ENCODE measurements at regions not wholly inside any gene's neighbourhood (a gene's known extent, or its start where the extent isn't known, plus 50 kb on each side); places are given as distances from the start of the nearest gene placed in this dataset.

- H3K36me3 ChIP-seq (ENCODE audit: control insufficient read depth in 2 of 3, insufficient read depth in 3 of 3, low read length in 3 of 3) = no peaks in the 10 kb centered on the region
- peaks cover 0 to 4% (median 0%) of the 10 kb centered on the region in 3 donors for H3K4me1 ChIP-seq (ENCODE audit: control insufficient read depth in 2 of 3, insufficient read depth in 2 of 3, low read depth in 1 of 3, low read length in 3 of 3)
- TF ChIP-seq CTCF (IDR thresholded peaks at IDR 0.05; ENCODE audit: borderline replicate concordance, extremely low read depth, insufficient read depth) = no peak
- no peak overlapping the region for H3K27ac ChIP-seq (ENCODE audit: low read depth in 2 of 2, low read length in 2 of 2)
- FAIRE-seq (no peak), DNase-seq (peak in 1 of 5 donors; percentile 32)
- no peak overlapping the region for H3K9ac ChIP-seq (ENCODE audit: low read length in 3 of 3)
- H3K4me3 ChIP-seq (ENCODE audit: low read length in 3 of 3) = no peak overlapping the region
- H3K27me3 ChIP-seq (ENCODE audit: control insufficient read depth, insufficient read depth, low read length) = no peaks in the 10 kb centered on the region
- intact Hi-C loops (cut with DNase I) = no loop called here
- H3K9me3 ChIP-seq (ENCODE audit: control insufficient read depth in 2 of 3, insufficient read depth in 1 of 3, low read length in 3 of 3) = no peaks in the 10 kb centered on the region
Measured at GRCh38 chr13:29704648-29705047, 109.2 kb upstream of the SLC7A1 start.

DNA sequence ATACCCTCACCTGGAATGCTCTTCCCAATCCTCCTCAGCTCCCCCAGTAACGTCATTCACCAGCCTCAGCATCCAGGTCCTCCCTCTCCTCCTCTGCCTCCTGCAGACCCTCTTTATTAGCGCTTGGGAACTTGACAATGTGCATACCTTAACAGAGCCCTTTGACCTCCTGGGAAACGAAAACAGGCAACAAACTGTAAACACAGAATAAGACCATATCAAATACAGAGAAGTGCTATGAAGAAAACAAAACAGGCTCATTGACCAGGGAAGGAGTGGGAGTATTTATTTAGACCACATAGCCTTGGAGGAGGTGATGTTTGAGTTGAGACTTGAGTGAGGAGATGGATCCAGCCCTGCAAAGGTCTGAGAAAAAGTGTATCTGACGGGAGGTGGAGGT lies 107.9 kb upstream of the SLC7A1 start:
- DNase-seq (peak in 1 of 5 donors; percentile 20), FAIRE-seq (no peak)
- TF ChIP-seq CTCF (IDR thresholded peaks at IDR 0.05; ENCODE audit: borderline replicate concordance, extremely low read depth, insufficient read depth) = no peak
- H3K4me3 ChIP-seq (ENCODE audit: low read length in 3 of 3) = no peak overlapping the region
- no peak overlapping the region for H3K9ac ChIP-seq (ENCODE audit: low read length in 3 of 3)
- H3K27ac ChIP-seq (ENCODE audit: low read depth in 2 of 2, low read length in 2 of 2) = no peak overlapping the region
- intact Hi-C loops (cut with DNase I) = no loop called here
- no peaks in the 10 kb centered on the region for H3K9me3 ChIP-seq (ENCODE audit: control insufficient read depth in 2 of 3, insufficient read depth in 1 of 3, low read length in 3 of 3)
- H3K36me3 ChIP-seq (ENCODE audit: control insufficient read depth in 2 of 3, insufficient read depth in 3 of 3, low read length in 3 of 3) = no peaks in the 10 kb centered on the region
- H3K27me3 ChIP-seq (ENCODE audit: control insufficient read depth, insufficient read depth, low read length) = no peaks in the 10 kb centered on the region
- H3K4me1 ChIP-seq (ENCODE audit: control insufficient read depth in 2 of 3, insufficient read depth in 2 of 3, low read depth in 1 of 3, low read length in 3 of 3) = no peaks in the 10 kb centered on the region

DNA sequence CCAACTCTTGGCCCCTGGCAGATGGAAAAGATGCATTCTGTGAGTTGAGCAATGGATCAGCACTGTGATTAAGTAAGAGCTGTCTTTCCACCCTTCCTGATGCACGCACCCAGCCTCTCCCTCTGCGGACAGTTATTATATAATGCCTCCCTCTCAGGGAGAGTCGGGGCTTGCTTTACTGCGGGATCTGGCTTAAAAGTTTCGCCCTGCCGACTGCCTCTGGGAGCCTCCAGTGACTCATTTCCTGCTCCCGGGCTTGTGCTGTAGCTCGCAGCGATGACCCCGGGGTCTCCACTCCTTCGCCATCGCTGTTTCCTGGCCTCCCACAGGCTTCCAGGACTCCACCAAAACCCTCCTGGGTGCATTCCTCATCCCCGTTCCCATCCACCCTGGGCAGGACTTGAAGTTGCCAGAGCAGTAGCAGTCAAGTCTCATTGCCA lies 107.4 kb upstream of the SLC7A1 start:
- Histone ChIP-seq H3K36me3 (ENCODE audit: control insufficient read depth in 2 of 3, insufficient read depth in 3 of 3, low read length in 3 of 3) (no peaks in the 10 kb centered on the region), H3K27ac (ENCODE audit: low read depth in 2 of 2, low read length in 2 of 2) (no peak overlapping the region), H3K9ac (ENCODE audit: low read length in 3 of 3) (no peak overlapping the region), H3K9me3 (ENCODE audit: control insufficient read depth in 2 of 3, insufficient read depth in 1 of 3, low read length in 3 of 3) (no peaks in the 10 kb centered on the region), H3K27me3 (ENCODE audit: control insufficient read depth, insufficient read depth, low read length) (no peaks in the 10 kb centered on the region), H3K4me3 (ENCODE audit: low read length in 3 of 3) (no peak overlapping the region), H3K4me1 (ENCODE audit: control insufficient read depth in 2 of 3, insufficient read depth in 2 of 3, low read depth in 1 of 3, low read length in 3 of 3) (no peaks in the 10 kb centered on the region)
- DNase-seq (peak in 2 of 5 donors; percentile 37 to 80), FAIRE-seq (no peak)
- intact Hi-C loops (cut with DNase I) = no loop called here
- no peak for TF ChIP-seq CTCF (IDR thresholded peaks at IDR 0.05; ENCODE audit: borderline replicate concordance, extremely low read depth, insufficient read depth)

DNA sequence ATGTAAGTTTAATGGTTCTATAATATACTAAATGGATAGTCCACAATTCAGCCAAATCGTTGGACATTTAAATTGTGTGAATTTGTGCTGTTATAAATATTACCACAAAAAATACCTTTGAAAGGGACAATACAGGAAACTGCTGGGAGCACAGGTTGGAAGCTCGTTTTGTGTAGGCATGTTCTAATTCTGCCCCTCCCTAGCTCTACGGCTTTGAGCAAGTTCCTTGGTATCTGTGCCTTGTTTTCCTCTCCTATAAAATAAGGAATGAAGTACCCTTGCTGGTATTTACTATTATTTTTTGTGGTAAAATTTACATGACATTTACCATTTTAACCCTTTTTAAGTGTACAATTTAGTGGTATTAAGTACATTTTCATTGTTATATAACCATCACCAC lies 102.6 kb upstream of the SLC7A1 start:
- no peaks in the 10 kb centered on the region for H3K4me1 ChIP-seq (ENCODE audit: control insufficient read depth in 2 of 3, insufficient read depth in 2 of 3, low read depth in 1 of 3, low read length in 3 of 3)
- no peaks in the 10 kb centered on the region for H3K36me3 ChIP-seq (ENCODE audit: control insufficient read depth in 2 of 3, insufficient read depth in 3 of 3, low read length in 3 of 3)
- no peaks in the 10 kb centered on the region for H3K27me3 ChIP-seq (ENCODE audit: control insufficient read depth, insufficient read depth, low read length)
- FAIRE-seq = no peak
- no peak overlapping the region for H3K4me3 ChIP-seq (ENCODE audit: low read length in 3 of 3)
- H3K9me3 ChIP-seq (ENCODE audit: control insufficient read depth in 2 of 3, insufficient read depth in 1 of 3, low read length in 3 of 3) = no peaks in the 10 kb centered on the region
- no peak overlapping the region for H3K9ac ChIP-seq (ENCODE audit: low read length in 3 of 3)
- no peak for TF ChIP-seq CTCF (IDR thresholded peaks at IDR 0.05; ENCODE audit: borderline replicate concordance, extremely low read depth, insufficient read depth)
- intact Hi-C loops (cut with DNase I) = no loop called here
- no peak overlapping the region for H3K27ac ChIP-seq (ENCODE audit: low read depth in 2 of 2, low read length in 2 of 2)
- DNase-seq = no peak

Data from kidney (tissue), 13 donors.